ENCODE measurements at regions not wholly inside any gene's neighbourhood (a gene's known extent, or its start where the extent isn't known, plus 50 kb on each side); places are given as distances from the start of the nearest gene placed in this dataset.

DNA sequence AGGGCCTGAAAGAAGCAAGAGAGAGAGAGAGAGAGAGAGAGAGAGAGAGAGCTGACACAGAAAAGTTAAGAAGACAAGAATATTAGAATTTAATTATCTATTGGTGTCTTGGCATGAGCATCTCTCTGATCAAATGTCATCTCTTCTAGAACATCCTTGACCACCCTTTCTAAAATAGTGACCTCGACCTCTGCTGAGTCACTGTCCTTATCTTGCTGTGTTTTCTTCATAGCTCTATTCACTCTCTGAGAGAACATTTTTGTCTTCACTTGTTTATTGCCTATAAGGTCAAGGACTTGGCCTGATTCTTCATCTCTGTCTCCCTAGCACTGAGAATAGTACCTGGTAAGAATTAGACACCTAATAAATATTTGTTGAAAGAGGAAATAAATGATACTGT, 383.8 kb upstream of the RPS23 start:
- H3K4me3 ChIP-seq (ENCODE audit: low read depth in 2 of 2, low read length in 2 of 2), result no peak overlapping the region
- ChIA-PET CTCF (no interaction called here), POLR2A (no interaction called here)
- intact Hi-C loops (cut with micrococcal nuclease; ENCODE audit: unreplicated experiment) (no loop called here), in situ Hi-C loops (cut with HindIII; ENCODE audit: low pct_unique_long_range_greater_than_20kb, low sequenced_read_pairs) (no loop called here)
- no peaks in the 10 kb centered on the region for H3K9me3 ChIP-seq (ENCODE audit: control insufficient read depth, insufficient read depth, low read depth, low read length)
- H3K27ac ChIP-seq (ENCODE audit: low read length), result no peak overlapping the region
- TF ChIP-seq, protein P1, sequence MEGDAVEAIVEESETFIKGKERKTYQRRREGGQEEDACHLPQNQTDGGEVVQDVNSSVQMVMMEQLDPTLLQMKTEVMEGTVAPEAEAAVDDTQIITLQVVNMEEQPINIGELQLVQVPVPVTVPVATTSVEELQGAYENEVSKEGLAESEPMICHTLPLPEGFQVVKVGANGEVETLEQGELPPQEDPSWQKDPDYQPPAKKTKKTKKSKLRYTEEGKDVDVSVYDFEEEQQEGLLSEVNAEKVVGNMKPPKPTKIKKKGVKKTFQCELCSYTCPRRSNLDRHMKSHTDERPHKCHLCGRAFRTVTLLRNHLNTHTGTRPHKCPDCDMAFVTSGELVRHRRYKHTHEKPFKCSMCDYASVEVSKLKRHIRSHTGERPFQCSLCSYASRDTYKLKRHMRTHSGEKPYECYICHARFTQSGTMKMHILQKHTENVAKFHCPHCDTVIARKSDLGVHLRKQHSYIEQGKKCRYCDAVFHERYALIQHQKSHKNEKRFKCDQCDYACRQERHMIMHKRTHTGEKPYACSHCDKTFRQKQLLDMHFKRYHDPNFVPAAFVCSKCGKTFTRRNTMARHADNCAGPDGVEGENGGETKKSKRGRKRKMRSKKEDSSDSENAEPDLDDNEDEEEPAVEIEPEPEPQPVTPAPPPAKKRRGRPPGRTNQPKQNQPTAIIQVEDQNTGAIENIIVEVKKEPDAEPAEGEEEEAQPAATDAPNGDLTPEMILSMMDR (IDR thresholded peaks at IDR 0.05), result no peak
- TF ChIP-seq SIN3A (IDR thresholded peaks at IDR 0.05; ENCODE audit: borderline replicate concordance, insufficient read depth, low read depth, low read length) (no peak), REST (IDR thresholded peaks at IDR 0.05; ENCODE audit: insufficient read depth in 1 of 2, low read depth in 2 of 2, low read length in 1 of 2) (no peak), TCF7L2 (IDR thresholded peaks at IDR 0.05; ENCODE audit: low read depth, low read length) (no peak), POLR2AphosphoS5 (IDR thresholded peaks at IDR 0.05; ENCODE audit: low read depth, low read length) (no peak)
- H3K27me3 ChIP-seq (ENCODE audit: control insufficient read depth, insufficient read depth, low read length), result no peaks in the 10 kb centered on the region
- H3K36me3 ChIP-seq (ENCODE audit: control insufficient read depth, insufficient read depth, low read length), result no peaks in the 10 kb centered on the region
- DNase-seq (ENCODE audit: low read depth, low spot score), result no peak
- no peaks in the 10 kb centered on the region for H3K4me1 ChIP-seq (ENCODE audit: control insufficient read depth, insufficient read depth, low read length)
- ATAC-seq, result no peak
- no TSS peak for BruUV-seq (replicated peaks)

- no peaks in the 10 kb centered on the region for H3K27me3 ChIP-seq (ENCODE audit: control insufficient read depth, insufficient read depth, low read length)
- H3K4me3 ChIP-seq (ENCODE audit: low read depth in 2 of 2, low read length in 2 of 2), result no peak overlapping the region
- CTCF ChIA-PET, result no interaction called here
- DNase-seq (ENCODE audit: low read depth, low spot score) (no peak), ATAC-seq (no peak)
- BruUV-seq (replicated peaks), result no TSS peak
- intact Hi-C loops (cut with micrococcal nuclease; ENCODE audit: unreplicated experiment) (no loop called here), in situ Hi-C loops (cut with HindIII; ENCODE audit: low pct_unique_long_range_greater_than_20kb, low sequenced_read_pairs) (no loop called here)
- no peaks in the 10 kb centered on the region for H3K4me1 ChIP-seq (ENCODE audit: control insufficient read depth, insufficient read depth, low read length)
- H3K27ac ChIP-seq (ENCODE audit: low read length), result no peak overlapping the region
- no peaks in the 10 kb centered on the region for H3K9me3 ChIP-seq (ENCODE audit: control insufficient read depth, insufficient read depth, low read depth, low read length)
- POLR2A ChIA-PET, result no interaction called here
- H3K36me3 ChIP-seq (ENCODE audit: control insufficient read depth, insufficient read depth, low read length), result no peaks in the 10 kb centered on the region
- TF ChIP-seq TCF7L2 (IDR thresholded peaks at IDR 0.05; ENCODE audit: low read depth, low read length) (no peak), REST (IDR thresholded peaks at IDR 0.05; ENCODE audit: insufficient read depth in 1 of 2, low read depth in 2 of 2, low read length in 1 of 2) (no peak), SIN3A (IDR thresholded peaks at IDR 0.05; ENCODE audit: borderline replicate concordance, insufficient read depth, low read depth, low read length) (no peak), POLR2AphosphoS5 (IDR thresholded peaks at IDR 0.05; ENCODE audit: low read depth, low read length) (no peak)
- TF ChIP-seq, protein P1 (IDR thresholded peaks at IDR 0.05), result no peak
These were observed 383.3 kb upstream of the RPS23 start for GRCh38 chr5:82661462-82661861.
